ENCODE measurements at regions not wholly inside any gene's neighbourhood (a gene's known extent, or its start where the extent isn't known, plus 50 kb on each side); places are given as distances from the start of the nearest gene placed in this dataset.

GRCh38 chr15:98202256-98202655, 241.8 kb downstream of the ARRDC4 start:
- no peak for DNase-seq (ENCODE audit: low spot score)

- no peak for DNase-seq (ENCODE audit: low spot score)
Observed at GRCh38 chr15:98203872-98204660, 243.6 kb downstream of the ARRDC4 start.

GRCh38 chr15:98207928-98208327, 247.4 kb downstream of the ARRDC4 start:
- no peak for DNase-seq (ENCODE audit: low spot score)

- no peak for DNase-seq (ENCODE audit: low spot score)
Observed at GRCh38 chr15:98213346-98213979, 253.0 kb downstream of the ARRDC4 start.

- DNase-seq (ENCODE audit: low spot score), result no peak
Observed at GRCh38 chr15:98216166-98216565, 255.7 kb downstream of the ARRDC4 start.

- DNase-seq (ENCODE audit: low spot score), result no peak
Observed at GRCh38 chr15:98217356-98217755, 256.9 kb downstream of the ARRDC4 start.

GRCh38 chr15:98221144-98221543, 260.6 kb downstream of the ARRDC4 start:
- no peak for DNase-seq (ENCODE audit: low spot score)

GRCh38 chr15:98221577-98221976, 261.1 kb downstream of the ARRDC4 start:
- no peak for DNase-seq (ENCODE audit: low spot score)

- no peak for DNase-seq (ENCODE audit: low spot score)
Observed at GRCh38 chr15:98226149-98226548, 265.6 kb downstream of the ARRDC4 start.

GRCh38 chr15:98226578-98226977, 266.1 kb downstream of the ARRDC4 start:
- DNase-seq (ENCODE audit: low spot score), result no peak

GRCh38 chr15:98228846-98229245, 268.3 kb downstream of the ARRDC4 start:
- DNase-seq (ENCODE audit: low spot score), result no peak

- no peak for DNase-seq (ENCODE audit: low spot score)
Observed at GRCh38 chr15:98230975-98231374, 270.5 kb downstream of the ARRDC4 start.

GRCh38 chr15:98231696-98232440, 271.4 kb downstream of the ARRDC4 start:
- no peak for DNase-seq (ENCODE audit: low spot score)

- DNase-seq (ENCODE audit: low spot score), result no peak
Observed at GRCh38 chr15:98232761-98233160, 272.3 kb downstream of the ARRDC4 start.

GRCh38 chr15:98233873-98234272, 273.4 kb downstream of the ARRDC4 start:
- no peak for DNase-seq (ENCODE audit: low spot score)

GRCh38 chr15:98240303-98240702, 279.8 kb downstream of the ARRDC4 start:
- no peak for DNase-seq (ENCODE audit: low spot score)

GRCh38 chr15:98241032-98241554, 280.6 kb downstream of the ARRDC4 start:
- no peak for DNase-seq (ENCODE audit: low spot score)

- no peak for DNase-seq (ENCODE audit: low spot score)
Observed at GRCh38 chr15:98257290-98257689, 296.8 kb downstream of the ARRDC4 start.

GRCh38 chr15:98263787-98264186, 303.3 kb downstream of the ARRDC4 start:
- DNase-seq (ENCODE audit: low spot score), result no peak

GRCh38 chr15:98266295-98266694, 305.8 kb downstream of the ARRDC4 start:
- no peak for DNase-seq (ENCODE audit: low spot score)

GRCh38 chr15:98268163-98268562, 307.7 kb downstream of the ARRDC4 start:
- no peak for DNase-seq (ENCODE audit: low spot score)

- DNase-seq (ENCODE audit: low spot score), result no peak
Observed at GRCh38 chr15:98272625-98273024, 312.1 kb downstream of the ARRDC4 start.

- DNase-seq (ENCODE audit: low spot score), result no peak
Observed at GRCh38 chr15:98276018-98276417, 315.5 kb downstream of the ARRDC4 start.
